ENCODE measurements at regions not wholly inside any gene's neighbourhood (a gene's known extent, or its start where the extent isn't known, plus 50 kb on each side); places are given as distances from the start of the nearest gene placed in this dataset.

DNA sequence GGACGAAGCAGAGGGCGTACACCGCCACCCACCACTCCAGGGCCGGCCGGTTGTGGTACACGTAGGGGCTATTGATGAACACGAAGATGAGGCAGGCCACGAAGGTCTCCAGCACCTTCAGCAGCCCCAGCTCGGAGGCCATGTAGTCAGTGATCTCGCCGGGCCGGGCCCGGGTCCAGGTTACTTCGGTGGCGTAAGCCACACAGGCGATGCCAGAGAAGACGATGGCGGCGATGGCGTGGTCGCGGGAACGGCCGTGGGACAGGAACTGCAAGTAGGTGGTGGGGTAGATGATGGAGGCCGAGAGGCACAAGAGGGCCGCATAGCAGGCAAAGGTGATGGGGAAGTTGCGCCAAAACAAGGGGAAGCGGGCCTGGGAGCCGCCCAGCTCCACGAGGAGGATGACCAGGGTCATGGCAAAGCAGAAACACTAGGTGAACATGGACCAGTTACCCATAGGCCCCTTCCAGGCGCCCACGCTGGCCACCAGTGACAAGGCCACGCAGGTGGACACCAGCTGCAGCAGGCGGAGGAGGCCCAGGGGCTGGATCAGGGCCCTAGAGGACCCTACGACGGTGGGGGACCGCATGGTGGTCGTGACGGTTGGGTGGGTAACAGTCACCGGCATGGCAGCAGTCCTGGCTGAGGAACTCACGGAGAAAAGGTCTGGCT lies 128.4 kb upstream of the FAM98A start:
- TF ChIP-seq, protein P1, sequence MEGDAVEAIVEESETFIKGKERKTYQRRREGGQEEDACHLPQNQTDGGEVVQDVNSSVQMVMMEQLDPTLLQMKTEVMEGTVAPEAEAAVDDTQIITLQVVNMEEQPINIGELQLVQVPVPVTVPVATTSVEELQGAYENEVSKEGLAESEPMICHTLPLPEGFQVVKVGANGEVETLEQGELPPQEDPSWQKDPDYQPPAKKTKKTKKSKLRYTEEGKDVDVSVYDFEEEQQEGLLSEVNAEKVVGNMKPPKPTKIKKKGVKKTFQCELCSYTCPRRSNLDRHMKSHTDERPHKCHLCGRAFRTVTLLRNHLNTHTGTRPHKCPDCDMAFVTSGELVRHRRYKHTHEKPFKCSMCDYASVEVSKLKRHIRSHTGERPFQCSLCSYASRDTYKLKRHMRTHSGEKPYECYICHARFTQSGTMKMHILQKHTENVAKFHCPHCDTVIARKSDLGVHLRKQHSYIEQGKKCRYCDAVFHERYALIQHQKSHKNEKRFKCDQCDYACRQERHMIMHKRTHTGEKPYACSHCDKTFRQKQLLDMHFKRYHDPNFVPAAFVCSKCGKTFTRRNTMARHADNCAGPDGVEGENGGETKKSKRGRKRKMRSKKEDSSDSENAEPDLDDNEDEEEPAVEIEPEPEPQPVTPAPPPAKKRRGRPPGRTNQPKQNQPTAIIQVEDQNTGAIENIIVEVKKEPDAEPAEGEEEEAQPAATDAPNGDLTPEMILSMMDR (IDR thresholded peaks at IDR 0.05; ENCODE audit: low read depth, low read length): no peak
- no peak for DNase-seq (ENCODE audit: extremely low read depth, low read depth)

DNA sequence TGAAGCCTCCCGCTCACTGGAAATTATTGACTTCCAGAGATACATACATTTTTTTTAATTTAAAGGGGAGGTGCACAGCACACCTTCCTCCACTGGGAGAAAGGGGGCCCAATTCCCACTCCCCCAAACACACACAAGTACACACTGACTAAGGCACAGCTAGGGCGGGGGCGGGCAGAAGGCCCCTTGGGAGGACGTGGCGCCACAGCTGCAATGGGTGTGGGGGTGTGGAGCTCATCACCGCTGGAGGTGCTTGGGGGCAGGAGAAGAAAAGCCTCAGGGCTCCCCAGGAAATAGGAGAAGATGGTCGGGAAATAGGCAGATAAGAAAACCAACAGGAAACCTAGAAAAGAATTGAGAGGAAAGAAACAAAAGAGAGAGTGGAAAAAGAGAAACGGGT lies 127.3 kb upstream of the FAM98A start:
- TF ChIP-seq, protein P1 (IDR thresholded peaks at IDR 0.05; ENCODE audit: low read depth, low read length): no peak
- no peak for DNase-seq (ENCODE audit: extremely low read depth, low read depth)

DNA sequence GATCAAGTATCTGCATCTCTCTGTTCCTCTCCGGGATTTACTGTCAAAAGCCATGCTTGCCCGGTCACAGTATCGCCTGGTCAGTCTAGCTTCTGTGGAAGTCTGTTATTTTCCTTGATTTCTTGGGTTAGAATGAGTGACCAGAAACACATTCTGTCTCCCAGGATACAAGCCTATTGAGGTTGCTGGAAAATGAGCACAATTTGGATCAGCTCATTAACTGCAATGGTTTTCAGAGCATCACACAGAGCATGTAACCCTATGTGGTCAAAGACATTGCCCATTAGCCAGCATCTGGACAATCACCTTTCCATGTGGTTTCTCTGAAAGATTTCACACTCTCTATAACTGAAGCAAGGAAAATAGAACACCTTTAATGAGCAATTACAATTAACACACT lies 124.2 kb upstream of the FAM98A start:
- TF ChIP-seq, protein P1 (IDR thresholded peaks at IDR 0.05; ENCODE audit: low read depth, low read length): no peak
- DNase-seq (ENCODE audit: extremely low read depth, low read depth): no peak

DNA sequence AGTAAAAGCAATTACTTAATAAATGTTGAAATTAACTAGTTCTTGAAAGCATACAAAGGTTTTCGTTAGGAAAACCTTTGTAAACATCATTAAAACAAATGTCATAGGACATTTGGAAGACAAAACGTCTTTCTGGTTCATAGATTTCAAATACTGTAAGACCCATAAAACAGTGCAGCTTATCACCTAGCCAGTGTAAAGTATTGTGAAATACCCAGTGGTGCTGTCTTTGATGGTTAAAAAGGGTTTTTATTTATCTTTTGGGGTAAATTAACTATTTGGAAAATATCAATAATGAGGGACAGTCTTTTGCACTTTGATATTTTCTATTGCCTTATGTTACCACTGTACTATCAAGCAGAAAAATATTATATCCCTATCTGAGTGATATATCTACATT lies 120.0 kb upstream of the FAM98A start:
- no peak for DNase-seq (ENCODE audit: extremely low read depth, low read depth)
- TF ChIP-seq, protein P1 (IDR thresholded peaks at IDR 0.05; ENCODE audit: low read depth, low read length): no peak

DNA sequence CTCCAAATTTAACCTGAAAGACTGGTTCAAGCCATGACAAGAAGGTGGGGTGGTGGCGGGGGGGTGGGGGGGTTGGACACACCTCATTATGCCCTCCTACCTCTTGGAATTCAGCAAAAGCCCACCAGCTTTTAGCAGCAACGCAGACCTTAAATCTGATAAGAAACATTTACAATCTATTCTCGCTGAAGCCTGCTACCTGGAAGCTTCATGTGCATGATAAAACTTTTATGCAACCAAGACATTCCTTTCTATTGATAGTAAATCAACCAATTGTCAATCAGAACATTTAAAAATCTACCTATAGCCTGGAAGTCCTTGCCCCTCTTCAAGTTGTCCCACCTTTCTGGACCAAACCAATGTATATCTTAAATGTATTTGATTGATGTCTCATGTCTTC lies 113.6 kb upstream of the FAM98A start:
- TF ChIP-seq, protein P1 (IDR thresholded peaks at IDR 0.05; ENCODE audit: low read depth, low read length): no peak
- no peak for DNase-seq (ENCODE audit: extremely low read depth, low read depth)

DNA sequence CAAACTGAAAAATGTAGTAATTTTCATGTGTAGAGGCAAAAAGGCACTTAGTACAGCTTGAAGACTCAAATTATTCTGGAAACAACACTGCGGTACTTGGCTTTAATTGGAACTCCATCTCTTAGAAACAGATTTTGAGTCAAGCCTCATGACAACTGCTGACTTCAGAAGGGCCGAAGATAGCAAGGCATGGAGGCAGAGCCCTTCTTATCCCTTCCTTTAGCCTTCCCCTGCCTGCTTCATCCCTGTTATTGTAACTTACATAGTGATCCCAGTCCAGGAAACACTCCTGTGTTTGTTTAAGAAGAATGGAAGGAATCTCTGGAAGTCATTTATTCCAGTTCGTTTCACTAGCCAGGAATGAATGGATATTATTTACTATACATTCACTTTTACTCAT lies 110.9 kb upstream of the FAM98A start:
- no peak for DNase-seq (ENCODE audit: extremely low read depth, low read depth)
- TF ChIP-seq, protein P1 (IDR thresholded peaks at IDR 0.05; ENCODE audit: low read depth, low read length): no peak

DNA sequence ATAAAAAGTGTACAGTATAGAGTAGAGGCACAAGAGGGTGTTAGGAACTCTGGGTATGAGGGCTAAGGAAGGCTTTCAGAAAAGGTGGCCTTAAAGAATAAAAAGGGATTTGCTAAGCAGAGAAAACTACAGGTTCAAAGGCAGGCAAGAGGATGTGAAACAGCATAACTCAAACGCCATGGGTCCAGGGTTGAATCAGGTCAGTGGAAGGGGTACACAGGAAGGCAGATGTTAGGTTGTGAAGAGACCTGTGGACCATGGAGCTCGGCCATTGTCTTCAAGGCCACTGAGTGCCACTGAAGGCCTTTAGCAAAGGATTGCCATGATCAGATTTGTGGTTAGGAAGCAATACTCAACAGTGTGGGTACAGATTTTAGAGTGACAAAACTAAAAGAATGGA lies 108.2 kb upstream of the FAM98A start:
- DNase-seq (ENCODE audit: extremely low read depth, low read depth): no peak
- TF ChIP-seq, protein P1 (IDR thresholded peaks at IDR 0.05; ENCODE audit: low read depth, low read length): no peak
